ENCODE measurements at regions not wholly inside any gene's neighbourhood (a gene's known extent, or its start where the extent isn't known, plus 50 kb on each side); places are given as distances from the start of the nearest gene placed in this dataset.

GRCh38 chr10:10881117-10881813 is 136.4 kb upstream of the CELF2 start:
- DNase-seq, result no peak

GRCh38 chr10:10883737-10884136 is 133.9 kb upstream of the CELF2 start:
- DNase-seq, result no peak

GRCh38 chr10:10886861-10887531 is 130.7 kb upstream of the CELF2 start:
- DNase-seq, result no peak

- no peak for DNase-seq
Measured at GRCh38 chr10:10891124-10892082, 126.3 kb upstream of the CELF2 start.

- DNase-seq, result no peak
Measured at GRCh38 chr10:10892290-10892875, 125.3 kb upstream of the CELF2 start.

- no peak for DNase-seq
Measured at GRCh38 chr10:10897400-10897799, 120.3 kb upstream of the CELF2 start.

- DNase-seq, result no peak
Measured at GRCh38 chr10:10901906-10902305, 115.8 kb upstream of the CELF2 start.

- no peak for DNase-seq
Measured at GRCh38 chr10:10902951-10903350, 114.7 kb upstream of the CELF2 start.

- DNase-seq, result no peak
Measured at GRCh38 chr10:10903620-10904019, 114.1 kb upstream of the CELF2 start.

- no peak for DNase-seq
Measured at GRCh38 chr10:10910634-10911033, 107.0 kb upstream of the CELF2 start.

- no peak for DNase-seq
Measured at GRCh38 chr10:10911035-10911434, 106.6 kb upstream of the CELF2 start.

- DNase-seq, result no peak
Measured at GRCh38 chr10:10911471-10911921, 106.2 kb upstream of the CELF2 start.

- DNase-seq, result no peak
Measured at GRCh38 chr10:10914144-10914543, 103.5 kb upstream of the CELF2 start.

- DNase-seq, result no peak
Measured at GRCh38 chr10:10915215-10915614, 102.5 kb upstream of the CELF2 start.

- no peak for DNase-seq
Measured at GRCh38 chr10:10917031-10917430, 100.6 kb upstream of the CELF2 start.

- DNase-seq, result no peak
Measured at GRCh38 chr10:10919976-10920375, 97.7 kb upstream of the CELF2 start.

- DNase-seq, result no peak
Measured at GRCh38 chr10:10921826-10922461, 95.7 kb upstream of the CELF2 start.

- no peak for DNase-seq
Measured at GRCh38 chr10:10923029-10923651, 94.5 kb upstream of the CELF2 start.

GRCh38 chr10:10925667-10926066 is 92.0 kb upstream of the CELF2 start:
- DNase-seq, result no peak

- no peak for DNase-seq
Measured at GRCh38 chr10:10927608-10928007, 90.1 kb upstream of the CELF2 start.

- DNase-seq, result no peak
Measured at GRCh38 chr10:10930979-10931743, 86.5 kb upstream of the CELF2 start.

All from NCI-H526 (cell line).